ENCODE measurements at regions not wholly inside any gene's neighbourhood (a gene's known extent, or its start where the extent isn't known, plus 50 kb on each side); places are given as distances from the start of the nearest gene placed in this dataset.
"Not testable (repeated sequence)": the region's sequence is repeated elsewhere in the genome, so short reads cannot be mapped to it uniquely, and the experiment has no call there.

DNA sequence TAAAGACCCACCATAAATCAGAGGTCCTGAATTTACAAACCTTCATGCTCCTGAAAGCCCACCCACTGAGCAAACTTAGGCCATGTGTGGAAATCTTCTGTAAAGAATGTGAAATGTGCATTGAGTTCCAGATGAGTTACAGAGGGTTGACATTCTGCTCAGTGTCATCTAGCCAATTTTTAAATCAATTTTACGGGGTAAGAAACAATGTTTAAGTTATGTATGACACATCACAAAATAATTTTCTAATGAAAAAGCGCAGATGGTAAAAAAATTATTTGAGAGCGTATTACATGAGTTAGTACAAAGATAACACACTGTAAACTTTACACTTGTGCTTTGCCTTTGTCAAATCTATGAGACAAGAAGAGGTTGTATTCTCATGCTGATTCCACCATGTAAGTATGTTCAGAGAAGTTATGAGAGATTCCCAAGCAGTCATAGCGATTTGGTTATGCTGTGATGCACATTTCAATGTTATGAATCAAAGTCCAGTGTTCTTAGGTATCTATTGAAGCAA lies 446.3 kb downstream of the ADCYAP1 start:
- no peak for DNase-seq (ENCODE audit: low spot score)
- TF ChIP-seq, protein P1, sequence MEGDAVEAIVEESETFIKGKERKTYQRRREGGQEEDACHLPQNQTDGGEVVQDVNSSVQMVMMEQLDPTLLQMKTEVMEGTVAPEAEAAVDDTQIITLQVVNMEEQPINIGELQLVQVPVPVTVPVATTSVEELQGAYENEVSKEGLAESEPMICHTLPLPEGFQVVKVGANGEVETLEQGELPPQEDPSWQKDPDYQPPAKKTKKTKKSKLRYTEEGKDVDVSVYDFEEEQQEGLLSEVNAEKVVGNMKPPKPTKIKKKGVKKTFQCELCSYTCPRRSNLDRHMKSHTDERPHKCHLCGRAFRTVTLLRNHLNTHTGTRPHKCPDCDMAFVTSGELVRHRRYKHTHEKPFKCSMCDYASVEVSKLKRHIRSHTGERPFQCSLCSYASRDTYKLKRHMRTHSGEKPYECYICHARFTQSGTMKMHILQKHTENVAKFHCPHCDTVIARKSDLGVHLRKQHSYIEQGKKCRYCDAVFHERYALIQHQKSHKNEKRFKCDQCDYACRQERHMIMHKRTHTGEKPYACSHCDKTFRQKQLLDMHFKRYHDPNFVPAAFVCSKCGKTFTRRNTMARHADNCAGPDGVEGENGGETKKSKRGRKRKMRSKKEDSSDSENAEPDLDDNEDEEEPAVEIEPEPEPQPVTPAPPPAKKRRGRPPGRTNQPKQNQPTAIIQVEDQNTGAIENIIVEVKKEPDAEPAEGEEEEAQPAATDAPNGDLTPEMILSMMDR (IDR thresholded peaks at IDR 0.05; ENCODE audit: borderline replicate concordance, control extremely low read depth, extremely low read depth, insufficient read depth, missing control alignments), result no peak
- in situ Hi-C loops (cut with MboI; ENCODE audit: low sequenced_read_pairs, unreplicated experiment), result no loop called here

DNA sequence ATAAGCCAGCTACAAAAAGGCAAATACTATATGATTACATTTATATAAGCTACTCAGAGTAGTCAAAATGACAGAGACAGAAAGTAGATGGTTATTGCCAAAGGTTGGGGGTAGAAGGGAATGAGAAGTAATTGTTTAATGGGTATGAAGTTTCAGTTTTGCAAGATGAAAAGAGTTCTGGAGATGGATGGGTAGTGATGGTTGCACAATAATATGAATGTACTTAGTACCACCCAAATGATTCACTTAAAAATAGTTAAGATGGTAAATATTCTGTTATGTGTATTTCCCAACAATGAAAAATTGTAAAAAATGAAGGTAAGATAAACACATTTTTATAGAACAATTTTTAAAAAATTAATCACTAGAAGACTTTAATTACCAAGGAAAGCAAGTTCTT lies 448.4 kb downstream of the ADCYAP1 start:
- TF ChIP-seq, protein P1 (IDR thresholded peaks at IDR 0.05; ENCODE audit: borderline replicate concordance, control extremely low read depth, extremely low read depth, insufficient read depth, missing control alignments), result no peak
- no peak for DNase-seq (ENCODE audit: low spot score)
- in situ Hi-C loops (cut with MboI; ENCODE audit: low sequenced_read_pairs, unreplicated experiment), result no loop called here

DNA sequence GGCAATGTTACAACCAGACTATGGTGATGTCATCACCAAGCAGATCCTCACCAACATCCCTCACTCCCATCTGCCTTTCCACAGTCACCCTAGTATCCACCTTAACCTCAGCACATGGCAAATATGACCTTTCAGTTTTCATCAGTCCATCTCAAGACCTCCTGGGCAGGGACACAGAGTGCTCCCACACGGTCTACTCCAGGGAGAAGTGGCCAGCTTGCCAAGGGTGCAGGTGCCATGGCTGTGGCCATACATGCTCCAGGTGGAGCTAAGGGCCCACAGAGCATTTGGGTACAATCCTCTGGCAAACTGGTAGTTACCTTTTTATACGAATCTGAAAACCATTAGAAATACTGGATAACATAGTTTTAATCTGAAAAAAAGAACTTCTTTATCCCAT lies 453.1 kb downstream of the ADCYAP1 start:
- in situ Hi-C loops (cut with MboI; ENCODE audit: low sequenced_read_pairs, unreplicated experiment), result no loop called here
- DNase-seq (ENCODE audit: low spot score), result no peak
- TF ChIP-seq, protein P1 (IDR thresholded peaks at IDR 0.05; ENCODE audit: borderline replicate concordance, control extremely low read depth, extremely low read depth, insufficient read depth, missing control alignments), result no peak

DNA sequence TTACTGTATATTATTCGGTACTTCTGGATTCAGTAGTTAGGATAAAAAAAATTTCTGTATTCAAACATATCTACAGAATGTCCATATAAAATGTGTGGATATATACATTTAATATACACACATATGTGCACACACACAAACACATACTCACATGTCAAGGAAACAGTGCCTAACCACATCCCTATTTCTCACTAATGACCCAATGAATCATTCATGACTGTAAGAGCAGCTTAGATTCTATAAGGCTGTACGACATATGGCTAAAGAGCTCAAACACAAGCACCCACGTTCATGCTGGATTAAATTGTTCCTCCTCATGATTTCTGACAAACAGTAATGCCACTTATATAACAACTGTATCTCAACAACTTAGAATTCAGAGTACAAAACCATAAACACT lies 457.3 kb downstream of the ADCYAP1 start:
- TF ChIP-seq, protein P1 (IDR thresholded peaks at IDR 0.05; ENCODE audit: borderline replicate concordance, control extremely low read depth, extremely low read depth, insufficient read depth, missing control alignments), result no peak
- DNase-seq (ENCODE audit: low spot score), result no peak
- in situ Hi-C loops (cut with MboI; ENCODE audit: low sequenced_read_pairs, unreplicated experiment), result no loop called here

DNA sequence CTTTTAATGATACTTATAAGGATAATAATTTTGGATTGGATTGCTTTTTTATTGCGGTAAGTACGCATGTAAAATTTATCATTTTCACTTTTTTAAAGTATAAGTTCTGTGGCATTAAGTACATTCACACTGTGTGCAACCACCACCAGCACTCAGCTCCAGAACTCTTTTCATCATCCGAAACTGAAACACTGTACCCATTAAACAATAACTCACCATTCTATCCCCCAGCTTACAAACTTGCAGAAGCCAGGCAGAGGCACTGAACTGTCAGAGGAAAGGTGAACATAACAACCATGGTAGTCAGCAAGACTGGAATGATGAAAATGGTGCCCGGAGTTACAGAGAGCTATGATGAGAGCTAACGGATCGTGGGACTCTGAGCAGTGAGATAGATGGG lies 465.9 kb downstream of the ADCYAP1 start:
- in situ Hi-C loops (cut with MboI; ENCODE audit: low sequenced_read_pairs, unreplicated experiment), result no loop called here
- TF ChIP-seq, protein P1 (IDR thresholded peaks at IDR 0.05; ENCODE audit: borderline replicate concordance, control extremely low read depth, extremely low read depth, insufficient read depth, missing control alignments), result no peak
- DNase-seq (ENCODE audit: low spot score), result no peak

DNA sequence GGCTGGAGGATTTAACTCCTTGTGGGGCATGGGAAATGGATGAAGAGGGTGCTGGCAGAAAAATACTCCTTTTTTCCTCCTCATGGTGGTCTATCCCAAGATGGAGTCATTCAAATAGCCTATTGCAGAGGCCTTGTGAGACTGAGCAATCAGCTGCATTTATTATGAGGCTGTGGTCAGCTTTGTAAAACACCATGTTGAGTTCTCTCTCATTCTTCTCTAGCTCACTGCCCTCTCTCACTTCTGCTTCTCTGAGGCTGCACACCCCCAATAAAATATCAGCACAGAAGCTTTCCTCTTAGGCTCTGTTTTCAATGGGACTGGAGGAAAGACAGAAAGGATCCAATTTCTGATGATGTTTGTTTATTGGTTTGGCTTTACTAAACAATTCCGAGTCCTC lies 467.1 kb downstream of the ADCYAP1 start:
- no peak for DNase-seq (ENCODE audit: low spot score)
- TF ChIP-seq, protein P1 (IDR thresholded peaks at IDR 0.05; ENCODE audit: borderline replicate concordance, control extremely low read depth, extremely low read depth, insufficient read depth, missing control alignments), result no peak
- in situ Hi-C loops (cut with MboI; ENCODE audit: low sequenced_read_pairs, unreplicated experiment), result no loop called here

DNA sequence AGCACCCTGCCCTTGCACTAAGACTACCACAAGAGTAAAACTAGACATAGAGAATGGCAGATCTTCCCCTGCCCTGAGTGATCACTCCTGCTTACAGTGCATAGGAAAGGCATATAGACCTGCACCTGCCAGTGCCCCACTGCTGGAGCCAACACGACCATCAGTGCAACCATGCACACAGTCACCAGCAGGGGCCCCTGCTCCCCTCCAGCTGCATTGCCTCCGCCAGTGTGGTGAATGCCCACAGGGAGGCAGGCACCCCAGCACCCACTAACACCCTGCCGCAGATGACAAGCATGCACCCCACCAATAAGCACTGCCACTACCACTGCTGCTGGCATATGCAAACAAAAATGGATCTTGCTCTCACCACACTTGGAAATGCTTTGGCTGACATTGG lies 478.8 kb downstream of the ADCYAP1 start:
- in situ Hi-C loops (cut with MboI; ENCODE audit: low sequenced_read_pairs, unreplicated experiment), result no loop called here
- no peak for DNase-seq (ENCODE audit: low spot score)
- TF ChIP-seq, protein P1 (IDR thresholded peaks at IDR 0.05; ENCODE audit: borderline replicate concordance, control extremely low read depth, extremely low read depth, insufficient read depth, missing control alignments), result no peak

DNA sequence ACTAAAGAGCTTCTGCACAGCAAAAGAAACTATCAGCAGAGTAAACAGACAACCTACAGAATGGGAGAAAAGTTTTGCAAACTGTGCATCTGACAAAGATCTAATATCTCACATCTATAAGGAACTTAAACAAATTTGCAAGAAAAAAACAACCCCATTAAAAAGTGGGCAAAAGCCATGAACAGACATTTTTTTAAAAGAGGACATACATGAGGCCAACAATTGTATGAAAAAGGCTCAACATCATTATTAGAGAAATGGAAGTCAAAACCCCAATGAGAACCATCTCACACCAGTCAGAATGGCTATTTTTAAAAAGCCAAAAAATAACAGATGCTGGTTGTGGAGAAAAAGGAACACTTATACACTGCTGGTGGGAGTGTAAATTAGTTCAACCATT lies 483.8 kb downstream of the ADCYAP1 start:
- in situ Hi-C loops (cut with MboI; ENCODE audit: low sequenced_read_pairs, unreplicated experiment); DNase-seq (ENCODE audit: low spot score): not testable (repeated sequence)
